Transverse colon (tissue), 4 donors: ENCODE measurements at regions not wholly inside any gene's neighbourhood (a gene's known extent, or its start where the extent isn't known, plus 50 kb on each side); places are given as distances from the start of the nearest gene placed in this dataset.

Experiments used
- DNase-seq: peaks from one replicate; pipeline ENCODE4 v3.0.0-alpha.2; 2019
- H3K27ac ChIP-seq, 4 donors: fragments of 200-600 bp; sonication (generic); 2 replicates each; pipeline ENCODE4 v1.5.1; 2016 to 2018; ENCODE audit warnings: inconsistent platforms in 4 of 4
- H3K27me3 ChIP-seq: fragments of 200-600 bp; sonication (generic); 2 replicates; pipeline ENCODE4 v1.5.1; 2017; ENCODE audit warnings: inconsistent platforms
- H3K36me3 ChIP-seq, 4 donors: fragments of 200-600 bp; sonication (generic); 2 replicates each; pipeline ENCODE4 v1.5.1; 2017 to 2019; ENCODE audit warnings: inconsistent platforms in 4 of 4
- H3K4me1 ChIP-seq, 4 donors: fragments of 200-600 bp; sonication (generic); 2 replicates each; pipeline ENCODE4 v1.5.1; 2017 to 2020; ENCODE audit warnings: inconsistent platforms in 4 of 4
- H3K4me3 ChIP-seq, 4 donors: fragments of 200-600 bp; sonication (generic); 1 replicate in 1 of 4; 2 replicates in 3 of 4; pipeline versions ENCODE4 v1.5.1 to v1.6.1; 2017 to 2019; ENCODE audit warnings: inconsistent platforms in 4 of 4
- H3K9me3 ChIP-seq, 2 donors: fragments of 200-600 bp; sonication (generic); 2 replicates each; pipeline ENCODE4 v1.5.1; 2017 to 2019; ENCODE audit warnings: inconsistent platforms in 2 of 2
- CTCF ChIP-seq, 5 experiments: fragments of 200-600 bp in 3 of 5; fragments of 450-650 bp in 2 of 5; sonication (generic) in 3 of 5; IDR thresholded peaks; 1 replicate in 2 of 5; 2 replicates in 3 of 5; pipeline ENCODE4 v1.5.1; 2016 to 2017; ENCODE audit warnings: antibody characterized with exemption in 5 of 5, inconsistent platforms in 3 of 5, mild to moderate bottlenecking in 2 of 5, moderate library complexity in 1 of 5
- EP300 ChIP-seq: sonication (generic); formaldehyde crosslinking; IDR thresholded peaks from one replicate; pipeline ENCODE4 v1.6.1; 2017; ENCODE audit warnings: antibody characterized with exemption, low read depth
- POLR2A ChIP-seq: fragments of 450-650 bp; IDR thresholded peaks from one replicate; pipeline ENCODE4 v1.6.1; 2016; ENCODE audit warnings: antibody characterized with exemption, mild to moderate bottlenecking, moderate library complexity
- POLR2AphosphoS5 ChIP-seq, 3 donors: sonication (generic); formaldehyde crosslinking; IDR thresholded peaks; one replicate each; pipeline ENCODE4 v1.6.1; 2016; ENCODE audit warnings: antibody characterized with exemption in 3 of 3
- WGBS, 2 donors: methylation state at CpG; one replicate each; pipeline ENCODE4 v1.1.5; 2018; ENCODE audit warnings: low coverage in 1 of 2; 5-methylcytosine and 5-hydroxymethylcytosine counted together
- in situ Hi-C, 4 donors: fragments of 200-750 bp; cut with MboI; loops; one replicate each; pipeline versions ENCODE4 v1.15.0 to v1.15.1; 2017; ENCODE audit warnings: low sequenced_read_pairs in 3 of 4, low pct_ligation_motif_present in 1 of 4, low pct_unique_long_range_greater_than_20kb in 1 of 4
- intact Hi-C: fragments of 100-400 bp; cut with DNase I; formaldehyde crosslinking; loops from one replicate; pipeline ENCODE4 v1.15.1; 2023; ENCODE audit warnings: low total_unique reads

GRCh38 chr12:130073721-130074120 is 88.5 kb upstream of the FZD10 start:
- intact Hi-C loops (no loop called here), in situ Hi-C loops (no loop called here)
- TF ChIP-seq EP300 (no peak), CTCF (IDR thresholded peaks at IDR 0.05) (no peak), POLR2A (no peak), POLR2AphosphoS5 (IDR thresholded peaks at IDR 0.05) (no peak)
- H3K4me3 ChIP-seq = no peak overlapping the region
- H3K9me3 ChIP-seq = no peaks in the 10 kb centered on the region
- WGBS, 2 donors = 91% methylated on average over 3 of the region's 3 CpGs; no CpG with 5 or more reads in 1 of the 2 donors
- no peaks in the 10 kb centered on the region for H3K27me3 ChIP-seq
- H3K27ac ChIP-seq = no peak overlapping the region
- no peaks in the 10 kb centered on the region for H3K4me1 ChIP-seq
- DNase-seq = no peak
- no peaks in the 10 kb centered on the region for H3K36me3 ChIP-seq

GRCh38 chr12:130074661-130075406 is 87.4 kb upstream of the FZD10 start:
- H3K4me1 ChIP-seq = no peaks in the 10 kb centered on the region
- no peaks in the 10 kb centered on the region for H3K9me3 ChIP-seq
- H3K27ac ChIP-seq = no peak overlapping the region
- H3K4me3 ChIP-seq = no peak overlapping the region
- intact Hi-C loops (no loop called here), in situ Hi-C loops (no loop called here)
- H3K27me3 ChIP-seq = no peaks in the 10 kb centered on the region
- WGBS, 2 donors = 91% methylated on average over 8 of the region's 8 CpGs; no CpG with 5 or more reads in 1 of the 2 donors
- no peaks in the 10 kb centered on the region for H3K36me3 ChIP-seq
- TF ChIP-seq CTCF (IDR thresholded peaks at IDR 0.05) (no peak), POLR2A (no peak), EP300 (no peak), POLR2AphosphoS5 (IDR thresholded peaks at IDR 0.05) (no peak)
- DNase-seq = no peak

GRCh38 chr12:130075497-130076076 is 86.7 kb upstream of the FZD10 start:
- no peak overlapping the region for H3K4me3 ChIP-seq
- no peaks in the 10 kb centered on the region for H3K27me3 ChIP-seq
- TF ChIP-seq EP300 (no peak), POLR2AphosphoS5 (IDR thresholded peaks at IDR 0.05) (no peak), POLR2A (no peak), CTCF (IDR thresholded peaks at IDR 0.05) (no peak)
- in situ Hi-C loops (no loop called here), intact Hi-C loops (no loop called here)
- 67 to 79% methylated on average over 7 to 8 of the region's 8 CpGs for WGBS, 2 donors
- H3K4me1 ChIP-seq = no peaks in the 10 kb centered on the region
- no peak for DNase-seq
- no peaks in the 10 kb centered on the region for H3K36me3 ChIP-seq
- H3K9me3 ChIP-seq = no peaks in the 10 kb centered on the region
- H3K27ac ChIP-seq = no peak overlapping the region

- Histone ChIP-seq H3K27me3 (no peaks in the 10 kb centered on the region), H3K9me3 (no peaks in the 10 kb centered on the region), H3K4me1 (no peaks in the 10 kb centered on the region), H3K27ac (no peak overlapping the region), H3K36me3 (no peaks in the 10 kb centered on the region), H3K4me3 (no peak overlapping the region)
- 72% methylated on average over 3 of the region's 3 CpGs; no CpG with 5 or more reads in 1 of the 2 donors for WGBS, 2 donors
- intact Hi-C loops = no loop called here
- DNase-seq = no peak
- TF ChIP-seq EP300 (no peak), CTCF (IDR thresholded peaks at IDR 0.05) (no peak), POLR2AphosphoS5 (IDR thresholded peaks at IDR 0.05) (no peak), POLR2A (no peak)
- in situ Hi-C loops = no loop called here
Measured at GRCh38 chr12:130076126-130076525, 86.1 kb upstream of the FZD10 start.
